ENCODE measurements at regions not wholly inside any gene's neighbourhood (a gene's known extent, or its start where the extent isn't known, plus 50 kb on each side); places are given as distances from the start of the nearest gene placed in this dataset.

DNA sequence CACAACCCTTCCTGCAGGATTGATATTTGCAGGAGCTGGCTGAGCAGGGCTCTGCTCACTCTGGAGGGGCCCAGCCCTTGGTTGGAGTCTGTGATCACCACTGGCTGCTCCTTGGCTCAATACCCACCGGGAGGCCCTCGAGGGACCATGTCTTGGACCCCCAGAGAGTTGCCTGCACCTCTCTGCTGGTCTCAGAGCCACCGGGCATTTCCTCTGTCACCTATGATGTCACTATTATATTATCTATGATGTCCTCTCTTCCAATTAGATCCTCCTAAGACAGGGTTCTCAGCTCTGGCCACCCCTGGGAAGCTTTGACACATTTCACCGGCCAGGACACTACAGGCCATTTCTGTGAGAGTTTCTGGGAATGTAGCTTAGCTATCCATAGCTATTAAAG is 113.1 kb downstream of the PDCL3 start:
- DNase-seq = no peak
- TF ChIP-seq, protein P1, sequence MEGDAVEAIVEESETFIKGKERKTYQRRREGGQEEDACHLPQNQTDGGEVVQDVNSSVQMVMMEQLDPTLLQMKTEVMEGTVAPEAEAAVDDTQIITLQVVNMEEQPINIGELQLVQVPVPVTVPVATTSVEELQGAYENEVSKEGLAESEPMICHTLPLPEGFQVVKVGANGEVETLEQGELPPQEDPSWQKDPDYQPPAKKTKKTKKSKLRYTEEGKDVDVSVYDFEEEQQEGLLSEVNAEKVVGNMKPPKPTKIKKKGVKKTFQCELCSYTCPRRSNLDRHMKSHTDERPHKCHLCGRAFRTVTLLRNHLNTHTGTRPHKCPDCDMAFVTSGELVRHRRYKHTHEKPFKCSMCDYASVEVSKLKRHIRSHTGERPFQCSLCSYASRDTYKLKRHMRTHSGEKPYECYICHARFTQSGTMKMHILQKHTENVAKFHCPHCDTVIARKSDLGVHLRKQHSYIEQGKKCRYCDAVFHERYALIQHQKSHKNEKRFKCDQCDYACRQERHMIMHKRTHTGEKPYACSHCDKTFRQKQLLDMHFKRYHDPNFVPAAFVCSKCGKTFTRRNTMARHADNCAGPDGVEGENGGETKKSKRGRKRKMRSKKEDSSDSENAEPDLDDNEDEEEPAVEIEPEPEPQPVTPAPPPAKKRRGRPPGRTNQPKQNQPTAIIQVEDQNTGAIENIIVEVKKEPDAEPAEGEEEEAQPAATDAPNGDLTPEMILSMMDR (IDR thresholded peaks at IDR 0.05; ENCODE audit: low read depth, low read length, missing control alignments) = no peak
- Histone ChIP-seq H3K27me3 (replicated peaks) (no peaks in the 10 kb centered on the region), H3K4me3 (ENCODE audit: low read depth, low read length) (no peak overlapping the region), H3K27ac (no peak overlapping the region), H3K36me3 (replicated peaks) (no peaks in the 10 kb centered on the region)
- in situ Hi-C loops (cut with HindIII; ENCODE audit: low pct_ligation_motif_present, low sequenced_read_pairs) = no loop called here

DNA sequence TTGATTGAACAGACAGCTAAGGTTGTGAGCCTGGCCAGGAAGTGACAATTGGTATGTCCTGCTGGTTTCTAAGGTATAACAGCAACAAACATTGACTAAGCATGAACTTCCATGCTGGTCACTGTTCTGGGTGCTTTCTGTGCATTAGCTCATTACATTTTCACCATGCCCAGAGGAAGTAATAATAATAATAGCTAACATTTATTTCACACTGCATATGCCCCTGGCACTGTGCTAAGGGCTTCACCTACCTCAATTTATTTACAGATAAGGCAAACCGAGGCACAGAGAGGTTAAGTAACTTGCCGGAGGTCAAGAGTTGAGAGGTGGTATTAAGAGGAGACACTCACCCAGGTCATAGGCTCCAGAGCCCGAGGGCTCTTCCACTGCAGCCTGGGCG is 113.6 kb downstream of the PDCL3 start:
- in situ Hi-C loops (cut with HindIII; ENCODE audit: low pct_ligation_motif_present, low sequenced_read_pairs) = no loop called here

DNA sequence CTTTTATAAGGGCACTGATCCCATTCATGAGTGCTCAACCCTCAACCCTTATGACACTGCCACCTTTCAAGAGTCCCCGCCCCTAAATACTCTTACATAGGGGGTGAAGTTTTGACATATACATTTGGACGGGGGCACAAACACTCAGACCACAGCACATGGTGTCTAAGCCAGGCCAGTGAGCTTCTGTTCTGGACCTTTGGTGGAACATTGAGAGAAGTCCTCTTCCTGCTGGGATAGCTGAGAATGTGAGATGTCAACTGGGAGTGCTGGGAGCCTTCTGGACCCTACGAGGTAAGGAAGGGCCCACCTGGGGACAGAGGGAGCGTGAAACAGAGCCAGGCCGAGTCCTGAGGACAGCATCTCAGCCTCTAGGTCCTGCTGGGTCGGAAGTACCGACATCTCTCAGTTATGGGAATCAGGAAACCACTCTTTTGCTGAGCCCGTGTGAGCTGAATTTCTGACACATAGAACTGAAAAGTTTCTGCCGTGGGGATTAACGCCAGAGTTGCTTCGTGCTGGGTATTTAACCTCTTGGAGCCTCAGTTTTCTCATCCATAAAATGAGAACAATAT is 114.9 kb downstream of the PDCL3 start:
- in situ Hi-C loops (cut with HindIII; ENCODE audit: low pct_ligation_motif_present, low sequenced_read_pairs) = no loop called here
- Histone ChIP-seq H3K36me3 (replicated peaks) (no peaks in the 10 kb centered on the region), H3K27me3 (replicated peaks) (no peaks in the 10 kb centered on the region), H3K4me3 (ENCODE audit: low read depth, low read length) (no peak overlapping the region), H3K27ac (no peak overlapping the region)
- no peak for DNase-seq
- TF ChIP-seq, protein P1 (IDR thresholded peaks at IDR 0.05; ENCODE audit: low read depth, low read length, missing control alignments) = no peak

More for the DNA sequence above, 113.6 kb downstream of the PDCL3 start:
- H3K27ac ChIP-seq = no peak overlapping the region
- no peaks in the 10 kb centered on the region for H3K36me3 ChIP-seq (replicated peaks)
- no peak for DNase-seq
- H3K27me3 ChIP-seq (replicated peaks) = no peaks in the 10 kb centered on the region
- TF ChIP-seq, protein P1 (IDR thresholded peaks at IDR 0.05; ENCODE audit: low read depth, low read length, missing control alignments) = no peak
- no peak overlapping the region for H3K4me3 ChIP-seq (ENCODE audit: low read depth, low read length)

DNA sequence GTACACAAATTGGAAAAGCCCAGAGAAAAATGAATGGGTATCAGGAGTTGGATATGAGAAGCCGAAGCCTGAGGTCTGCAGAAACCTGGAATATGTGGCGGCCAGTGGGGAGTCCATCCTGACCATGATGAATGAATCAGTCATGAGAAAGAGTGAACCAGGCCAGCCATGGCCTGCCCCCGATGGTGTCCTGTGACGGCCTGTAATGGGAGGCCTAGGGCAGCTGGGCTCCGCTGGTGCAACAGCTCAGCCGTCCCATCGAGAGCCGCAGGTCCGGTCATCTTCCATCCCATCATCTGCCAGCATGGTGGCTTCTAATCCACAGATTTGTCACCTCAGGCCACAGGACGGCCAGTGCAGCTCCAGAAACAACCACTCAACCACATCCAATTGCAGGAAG is 116.4 kb downstream of the PDCL3 start:
- Histone ChIP-seq H3K27me3 (replicated peaks) (no peaks in the 10 kb centered on the region), H3K4me3 (ENCODE audit: low read depth, low read length) (no peak overlapping the region), H3K27ac (no peak overlapping the region), H3K36me3 (replicated peaks) (no peaks in the 10 kb centered on the region)
- in situ Hi-C loops (cut with HindIII; ENCODE audit: low pct_ligation_motif_present, low sequenced_read_pairs) = no loop called here
- DNase-seq = no peak
- TF ChIP-seq, protein P1 (IDR thresholded peaks at IDR 0.05; ENCODE audit: low read depth, low read length, missing control alignments) = no peak

DNA sequence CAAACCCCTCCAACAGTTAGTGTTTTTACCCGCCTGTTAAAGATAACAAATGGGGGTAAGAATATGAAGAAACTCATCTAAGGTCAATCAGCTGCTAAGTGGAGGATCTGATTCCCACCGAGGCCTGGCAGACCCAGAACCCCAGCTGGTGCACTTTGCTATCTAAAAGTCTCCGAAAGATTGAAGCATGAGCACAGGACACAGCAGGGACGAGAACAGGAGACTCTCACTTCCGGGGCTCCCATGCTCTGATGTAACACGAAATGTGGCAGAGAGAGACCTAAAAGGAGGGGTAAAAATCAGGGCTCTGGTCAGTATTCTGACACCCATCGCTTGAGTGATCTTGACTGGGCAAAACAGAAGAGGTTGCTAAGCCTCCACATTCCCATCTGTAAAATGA is 119.7 kb downstream of the PDCL3 start:
- no peaks in the 10 kb centered on the region for H3K36me3 ChIP-seq (replicated peaks)
- H3K27ac ChIP-seq = no peak overlapping the region
- TF ChIP-seq, protein P1 (IDR thresholded peaks at IDR 0.05; ENCODE audit: low read depth, low read length, missing control alignments) = no peak
- no peak overlapping the region for H3K4me3 ChIP-seq (ENCODE audit: low read depth, low read length)
- no peak for DNase-seq
- H3K27me3 ChIP-seq (replicated peaks) = no peaks in the 10 kb centered on the region
- in situ Hi-C loops (cut with HindIII; ENCODE audit: low pct_ligation_motif_present, low sequenced_read_pairs) = no loop called here

DNA sequence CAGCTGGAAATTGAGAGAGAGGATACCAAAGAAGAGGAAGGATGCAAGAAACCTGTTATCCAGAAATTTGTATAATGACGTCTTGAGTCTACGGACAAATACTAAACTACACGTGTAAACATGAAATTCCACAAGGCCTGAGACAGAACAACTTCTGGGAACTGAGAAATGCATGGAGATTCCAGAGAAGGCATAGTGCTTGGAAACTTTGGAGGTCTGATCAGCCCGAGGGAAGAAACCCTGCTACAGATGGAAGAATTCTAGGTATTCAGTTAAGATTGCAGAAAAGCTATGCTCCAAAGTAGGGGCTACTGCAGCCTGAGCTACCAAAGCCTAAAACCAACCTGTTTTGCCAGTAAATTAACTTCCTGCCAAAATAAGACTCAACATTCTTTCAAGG is 120.4 kb downstream of the PDCL3 start:
- Histone ChIP-seq H3K4me3 (ENCODE audit: low read depth, low read length) (no peak overlapping the region), H3K27me3 (replicated peaks) (no peaks in the 10 kb centered on the region), H3K36me3 (replicated peaks) (no peaks in the 10 kb centered on the region), H3K27ac (no peak overlapping the region)
- in situ Hi-C loops (cut with HindIII; ENCODE audit: low pct_ligation_motif_present, low sequenced_read_pairs) = no loop called here
- TF ChIP-seq, protein P1 (IDR thresholded peaks at IDR 0.05; ENCODE audit: low read depth, low read length, missing control alignments) = no peak
- DNase-seq = no peak

Measured in brain microvascular endothelial cell (primary cell).